ENCODE measurements at regions not wholly inside any gene's neighbourhood (a gene's known extent, or its start where the extent isn't known, plus 50 kb on each side); places are given as distances from the start of the nearest gene placed in this dataset.

DNA sequence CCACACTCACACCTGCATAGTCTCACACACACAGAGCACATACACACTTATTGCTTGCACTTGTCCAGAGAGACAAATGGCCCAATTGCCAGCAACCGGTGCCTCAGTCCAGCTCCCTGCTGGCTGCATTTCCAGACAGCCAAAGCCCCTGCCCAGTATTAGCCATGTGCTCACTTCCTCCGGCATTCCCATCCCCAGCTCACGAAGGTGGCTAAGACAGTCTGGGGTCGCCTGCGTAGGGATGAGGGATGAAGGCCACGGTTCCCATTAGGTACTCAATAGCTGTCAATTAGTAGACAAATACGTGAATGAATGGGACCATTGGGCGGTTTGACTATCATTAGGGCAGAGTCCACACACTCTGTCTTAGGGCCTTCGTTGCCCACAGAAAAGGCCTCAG lies 146.8 kb upstream of the EGLN3 start:
- TF ChIP-seq POLR2A (IDR thresholded peaks at IDR 0.05; ENCODE audit: borderline replicate concordance, extremely low read depth, insufficient read depth, insufficient read length) (no peak), CEBPB (IDR thresholded peaks at IDR 0.05; ENCODE audit: low read depth) (no peak), SRF (IDR thresholded peaks at IDR 0.05; ENCODE audit: low read depth) (no peak), SP1 (IDR thresholded peaks at IDR 0.05; ENCODE audit: low read depth) (no peak), JUND (IDR thresholded peaks at IDR 0.05) (no peak), YY1 (IDR thresholded peaks at IDR 0.05; ENCODE audit: extremely low read depth, insufficient replicate concordance, low read depth, low read length) (no peak)
- TF ChIP-seq, protein P1, sequence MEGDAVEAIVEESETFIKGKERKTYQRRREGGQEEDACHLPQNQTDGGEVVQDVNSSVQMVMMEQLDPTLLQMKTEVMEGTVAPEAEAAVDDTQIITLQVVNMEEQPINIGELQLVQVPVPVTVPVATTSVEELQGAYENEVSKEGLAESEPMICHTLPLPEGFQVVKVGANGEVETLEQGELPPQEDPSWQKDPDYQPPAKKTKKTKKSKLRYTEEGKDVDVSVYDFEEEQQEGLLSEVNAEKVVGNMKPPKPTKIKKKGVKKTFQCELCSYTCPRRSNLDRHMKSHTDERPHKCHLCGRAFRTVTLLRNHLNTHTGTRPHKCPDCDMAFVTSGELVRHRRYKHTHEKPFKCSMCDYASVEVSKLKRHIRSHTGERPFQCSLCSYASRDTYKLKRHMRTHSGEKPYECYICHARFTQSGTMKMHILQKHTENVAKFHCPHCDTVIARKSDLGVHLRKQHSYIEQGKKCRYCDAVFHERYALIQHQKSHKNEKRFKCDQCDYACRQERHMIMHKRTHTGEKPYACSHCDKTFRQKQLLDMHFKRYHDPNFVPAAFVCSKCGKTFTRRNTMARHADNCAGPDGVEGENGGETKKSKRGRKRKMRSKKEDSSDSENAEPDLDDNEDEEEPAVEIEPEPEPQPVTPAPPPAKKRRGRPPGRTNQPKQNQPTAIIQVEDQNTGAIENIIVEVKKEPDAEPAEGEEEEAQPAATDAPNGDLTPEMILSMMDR (IDR thresholded peaks at IDR 0.05 in 2 of 3, conservative IDR thresholded peaks at IDR 0.05 in 1 of 3; ENCODE audit: borderline replicate concordance in 1 of 3, insufficient read depth in 1 of 3, low read depth in 2 of 3, low read length in 2 of 3): no peak

Data from HCT116 (cell line).